ENCODE measurements at regions not wholly inside any gene's neighbourhood (a gene's known extent, or its start where the extent isn't known, plus 50 kb on each side); places are given as distances from the start of the nearest gene placed in this dataset.
"Not testable (repeated sequence)": the region's sequence is repeated elsewhere in the genome, so short reads cannot be mapped to it uniquely, and the experiment has no call there.

GRCh38 chr15:32342772-32343199, 60.3 kb downstream of the GOLGA8K start:
- FAIRE-seq = not testable (repeated sequence)

DNA sequence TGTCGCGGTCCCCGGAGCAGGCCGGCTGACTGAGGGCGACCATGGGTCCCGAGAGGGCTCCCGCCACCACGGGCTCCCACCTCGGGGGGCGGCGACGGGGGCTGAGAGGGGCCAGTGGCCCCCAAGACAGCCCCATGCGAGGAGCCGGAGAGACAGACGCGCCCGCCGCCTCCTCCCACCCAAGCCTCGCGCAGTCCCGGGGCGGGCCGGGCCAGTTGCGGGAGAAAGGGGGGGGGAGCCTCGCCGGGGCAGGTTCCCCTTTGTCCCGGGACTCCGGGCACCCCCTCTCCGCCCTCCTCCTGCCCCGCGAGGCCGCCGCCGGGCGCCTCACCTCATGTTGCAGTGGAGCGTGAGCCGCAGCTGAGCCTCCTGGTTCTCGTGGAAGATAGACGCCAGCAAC, 60.8 kb downstream of the GOLGA8K start:
- FAIRE-seq = not testable (repeated sequence)

GRCh38 chr15:32341530-32341929, 61.6 kb downstream of the GOLGA8K start:
- not testable (repeated sequence) for FAIRE-seq

GRCh38 chr15:32336804-32337203, 66.3 kb downstream of the GOLGA8K start:
- FAIRE-seq = not testable (repeated sequence)

DNA sequence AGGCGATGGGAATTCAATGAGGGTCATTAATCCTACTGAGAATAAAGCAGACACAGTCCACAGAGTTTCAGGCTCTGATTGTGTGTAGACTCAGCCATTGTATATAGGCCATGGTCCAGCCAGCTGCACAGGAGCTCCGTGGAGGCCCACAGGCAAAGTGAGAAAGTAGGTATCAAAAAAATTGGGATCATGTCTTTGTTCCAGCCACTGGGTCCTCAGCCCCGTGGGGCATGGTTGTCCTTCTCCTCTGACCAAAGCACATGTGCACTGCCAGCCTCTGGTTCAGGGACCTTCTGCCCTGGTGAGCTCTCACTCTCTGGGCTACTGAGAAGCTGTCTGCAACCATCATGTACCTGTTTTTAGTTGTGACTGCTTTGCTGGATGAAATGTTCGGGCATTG, 79.7 kb downstream of the GOLGA8K start:
- FAIRE-seq = not testable (repeated sequence)

DNA sequence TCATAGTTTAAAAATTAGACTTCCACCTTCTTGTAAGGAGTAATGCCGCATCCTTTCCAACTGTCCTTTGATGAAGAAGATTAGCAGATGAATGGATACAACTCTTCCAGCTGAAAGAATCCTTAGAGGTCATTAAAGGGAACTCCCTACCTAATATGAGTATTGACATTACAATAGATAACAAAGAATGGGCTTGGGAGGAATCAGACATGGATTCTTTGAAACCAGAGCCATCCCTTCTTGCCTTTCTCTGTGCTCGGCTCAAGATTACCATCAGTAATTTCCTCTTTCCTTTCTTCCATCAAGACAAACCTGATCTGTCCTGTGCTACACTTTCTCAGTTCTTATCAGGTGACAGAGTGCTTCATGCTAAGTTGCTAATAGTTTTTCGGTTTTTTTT, 83.8 kb downstream of the GOLGA8K start:
- FAIRE-seq = not testable (repeated sequence)

DNA sequence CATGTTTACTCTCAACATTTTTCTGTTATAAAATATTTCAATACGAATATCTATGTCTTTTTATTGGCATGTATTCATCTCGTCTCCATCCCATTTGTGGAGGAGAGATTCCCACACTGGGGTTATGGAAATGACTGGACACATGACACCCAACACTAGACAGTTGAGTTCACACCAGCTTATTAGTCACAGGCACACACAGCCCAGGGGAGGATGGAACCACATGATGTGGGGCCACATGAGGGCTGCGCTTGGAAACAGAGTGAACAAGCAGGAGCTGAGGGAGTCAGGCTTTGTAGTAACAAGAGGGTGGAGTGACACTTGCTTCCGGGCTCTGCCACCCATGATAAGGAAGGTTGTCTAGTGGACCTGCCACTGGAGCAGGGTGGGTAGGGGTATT, 86.6 kb downstream of the GOLGA8K start:
- not testable (repeated sequence) for FAIRE-seq

- not testable (repeated sequence) for FAIRE-seq
Measured at GRCh38 chr15:32315079-32315939, 87.8 kb downstream of the GOLGA8K start.

DNA sequence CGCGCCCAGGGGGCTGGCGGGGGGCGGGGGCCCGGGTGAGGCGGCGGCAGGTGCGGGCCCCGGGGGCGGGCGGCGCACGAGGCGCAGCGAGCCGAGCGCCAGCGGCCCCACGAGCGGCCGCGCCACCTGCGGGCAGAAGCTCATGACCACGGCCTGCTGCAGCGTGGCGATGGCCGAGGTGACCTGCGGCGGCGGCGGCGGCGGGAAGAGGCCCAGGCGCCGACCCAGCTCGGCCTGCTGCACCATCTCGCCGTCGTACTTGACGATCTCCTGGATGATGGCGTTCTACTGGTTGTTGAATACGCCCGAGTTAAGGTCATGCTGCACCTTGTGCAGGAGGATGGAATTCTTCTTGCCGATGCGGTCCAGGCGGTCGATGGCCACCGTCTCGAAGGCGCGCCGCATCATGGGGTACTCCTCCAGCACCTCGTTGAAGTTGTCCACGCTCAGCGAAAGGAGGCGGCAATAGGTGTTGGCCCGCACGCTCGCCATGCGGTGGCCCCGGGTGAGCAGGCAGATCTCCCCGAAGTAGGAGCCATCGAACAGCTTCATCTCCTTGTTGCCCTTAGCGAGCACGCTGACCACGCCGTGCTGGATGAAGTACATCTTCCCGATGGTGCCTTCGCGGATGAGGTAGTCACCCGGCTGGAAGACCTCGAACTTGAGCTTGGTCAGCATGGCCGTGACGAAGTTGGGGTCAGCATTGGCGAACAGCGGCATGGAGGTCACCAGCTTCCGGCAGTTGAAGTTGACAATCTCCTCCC, 89.5 kb downstream of the GOLGA8K start:
- FAIRE-seq = not testable (repeated sequence)

- FAIRE-seq = not testable (repeated sequence)
Measured at GRCh38 chr15:32312721-32313120, 90.4 kb downstream of the GOLGA8K start.

DNA sequence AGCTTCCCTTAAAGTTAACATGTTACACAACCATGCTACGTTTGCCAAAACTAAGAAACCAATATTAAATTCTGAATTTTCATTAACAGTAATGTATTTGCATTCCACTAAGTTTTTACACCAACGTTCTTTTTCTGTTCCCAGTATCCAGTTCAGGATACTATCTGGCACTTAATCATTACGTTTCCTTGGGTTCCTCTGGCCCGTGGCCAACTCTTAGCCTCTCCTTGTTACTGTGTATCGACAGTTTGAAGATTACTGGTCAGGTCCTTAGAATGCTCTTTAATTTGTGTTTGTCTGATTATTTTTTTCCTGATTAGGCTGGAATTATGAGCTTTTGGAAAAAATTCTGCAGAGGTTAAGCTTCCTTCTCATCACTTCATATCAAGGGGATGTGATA, 95.5 kb downstream of the GOLGA8K start:
- not testable (repeated sequence) for FAIRE-seq

GRCh38 chr15:32276200-32276830, 126.8 kb downstream of the GOLGA8K start:
- FAIRE-seq = not testable (repeated sequence)

DNA sequence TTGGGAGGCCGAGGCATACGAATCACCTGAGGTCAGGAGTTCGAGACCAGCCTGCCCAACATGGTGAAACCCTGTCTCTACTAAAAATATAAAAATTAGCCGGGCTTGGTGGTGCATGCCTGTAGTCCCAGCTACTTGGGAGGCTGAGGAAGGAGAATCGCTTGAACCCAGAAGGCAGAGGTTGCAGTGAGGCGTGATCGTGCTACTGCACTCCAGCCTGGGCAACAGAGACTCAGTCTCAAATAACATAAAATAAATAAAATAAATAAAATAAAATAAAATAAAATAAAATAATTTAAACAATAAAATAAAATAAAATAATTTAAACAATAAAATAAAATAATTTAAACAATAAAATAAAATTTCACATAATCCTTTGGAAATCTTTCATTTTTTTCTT, 149.1 kb downstream of the GOLGA8K start:
- peak; percentile 70 for FAIRE-seq

GRCh38 chr15:32249207-32249606, 153.9 kb downstream of the GOLGA8K start:
- FAIRE-seq = not testable (repeated sequence)

DNA sequence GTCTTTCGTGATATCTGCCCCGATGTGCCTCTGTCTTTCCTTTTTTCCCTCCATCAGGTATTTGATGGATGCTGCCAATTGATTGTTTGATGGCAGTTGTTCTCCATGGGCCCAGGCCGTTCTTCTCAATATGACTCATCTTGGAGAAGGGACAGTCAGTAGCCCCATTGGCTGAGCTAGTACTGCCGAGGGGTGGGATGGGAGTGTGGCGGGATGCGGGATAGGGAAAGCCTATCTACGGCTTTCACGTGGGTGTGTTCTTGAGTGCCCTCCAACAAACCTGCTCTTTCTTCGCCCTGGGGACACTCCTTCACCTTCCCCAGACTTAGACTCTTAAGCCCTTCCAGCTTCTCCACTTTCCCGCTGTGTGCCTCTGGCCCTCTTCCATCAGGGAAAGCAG, 159.4 kb downstream of the GOLGA8K start:
- FAIRE-seq = not testable (repeated sequence)

GRCh38 chr15:32242780-32243528, 160.1 kb downstream of the GOLGA8K start:
- not testable (repeated sequence) for FAIRE-seq

DNA sequence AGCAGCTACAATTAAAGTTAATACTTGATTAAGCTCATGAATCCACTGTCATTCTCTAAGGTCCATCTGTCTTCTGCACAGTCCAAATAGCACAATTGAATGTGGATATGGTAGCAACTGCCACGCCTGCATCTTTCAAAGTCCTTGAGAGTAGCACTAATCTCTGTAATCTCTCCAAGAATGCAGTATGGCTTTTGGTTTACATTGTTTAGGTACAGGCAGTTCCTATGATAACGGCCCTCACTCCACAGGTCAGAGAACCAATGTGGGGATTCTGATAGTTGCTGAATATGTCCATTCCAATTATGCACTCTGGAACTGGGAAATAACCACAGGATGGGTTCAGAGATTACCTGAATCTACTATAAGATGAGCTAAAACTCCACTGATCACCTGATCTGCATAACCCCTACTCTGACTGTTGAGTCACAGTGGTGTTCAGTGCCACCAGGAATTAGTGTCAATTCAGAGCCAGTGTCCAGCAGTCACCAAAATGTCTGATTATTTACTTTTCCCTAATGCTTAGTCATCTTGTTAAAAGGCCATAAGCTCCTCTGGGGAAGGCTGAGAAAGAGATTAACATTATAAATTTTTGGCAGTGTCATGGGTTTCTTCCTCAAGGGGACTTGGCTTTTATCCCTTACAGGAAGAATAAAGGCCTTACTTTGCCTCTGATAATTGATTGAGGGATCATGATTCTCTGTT, 175.5 kb downstream of the GOLGA8K start:
- FAIRE-seq = not testable (repeated sequence)

- FAIRE-seq = no peak
Measured at GRCh38 chr15:32222716-32223115, 180.4 kb downstream of the GOLGA8K start.
